Bronchial epithelial cell (primary cell): ENCODE measurements at regions not wholly inside any gene's neighbourhood (a gene's known extent, or its start where the extent isn't known, plus 50 kb on each side); places are given as distances from the start of the nearest gene placed in this dataset.
"Not testable (repeated sequence)": the region's sequence is repeated elsewhere in the genome, so short reads cannot be mapped to it uniquely, and the experiment has no call there.

Experiments used
- DNase-seq: peaks from one replicate; pipeline ENCODE4 v3.0.0-alpha.2; 2010; ENCODE audit warnings: low read depth
- FAIRE-seq: peaks from 2 replicates; lab custom pipeline; 2011; peaks lifted over from hg19 to GRCh38; lab: Jason Lieb, UNC
- H3K27me3 ChIP-seq: 2 replicates; pipeline ENCODE4 v1.5.1; 2011; ENCODE audit warnings: low read length; ENCODE audit not compliant: control insufficient read depth, insufficient read depth
- H3K36me3 ChIP-seq: 2 replicates; pipeline ENCODE4 v1.5.1; 2011; ENCODE audit warnings: low read length; ENCODE audit not compliant: control insufficient read depth, insufficient read depth
- H3K4me3 ChIP-seq: 2 replicates; pipeline ENCODE4 v1.5.1; 2011; ENCODE audit warnings: mild to moderate bottlenecking, low read depth, low read length, control low read depth
- TF ChIP-seq, protein P1 (sequence below): IDR thresholded peaks from 2 replicates; pipeline ENCODE4 v1.5.1; 2011; ENCODE audit warnings: mild to moderate bottlenecking, moderate library complexity, low read length, control low read depth, inconsistent platforms; ENCODE audit not compliant: insufficient read depth, severe bottlenecking

DNA sequence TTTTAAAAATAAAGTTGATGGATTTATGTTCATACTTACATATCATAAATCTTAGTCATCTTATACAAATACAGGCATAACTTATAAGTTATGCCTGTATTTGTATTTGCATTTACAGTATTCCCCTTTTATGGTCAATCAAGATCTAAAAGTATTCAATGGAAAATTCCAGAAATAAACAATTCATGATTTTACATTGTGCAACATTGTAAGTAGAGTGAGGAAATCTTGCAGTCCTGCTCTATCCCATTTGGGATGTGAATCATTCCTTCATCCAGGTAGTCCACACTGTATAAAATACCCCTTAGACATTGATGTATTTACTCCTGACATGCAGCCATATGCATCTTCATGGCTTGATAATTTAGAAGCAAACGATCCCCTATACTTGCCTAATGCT, 795.3 kb downstream of the SLITRK1 start:
- no peak for FAIRE-seq
- Histone ChIP-seq H3K27me3 (no peaks in the 10 kb centered on the region), H3K36me3 (no peaks in the 10 kb centered on the region), H3K4me3 (no peak overlapping the region)
- DNase-seq = no peak
- TF ChIP-seq, protein P1, sequence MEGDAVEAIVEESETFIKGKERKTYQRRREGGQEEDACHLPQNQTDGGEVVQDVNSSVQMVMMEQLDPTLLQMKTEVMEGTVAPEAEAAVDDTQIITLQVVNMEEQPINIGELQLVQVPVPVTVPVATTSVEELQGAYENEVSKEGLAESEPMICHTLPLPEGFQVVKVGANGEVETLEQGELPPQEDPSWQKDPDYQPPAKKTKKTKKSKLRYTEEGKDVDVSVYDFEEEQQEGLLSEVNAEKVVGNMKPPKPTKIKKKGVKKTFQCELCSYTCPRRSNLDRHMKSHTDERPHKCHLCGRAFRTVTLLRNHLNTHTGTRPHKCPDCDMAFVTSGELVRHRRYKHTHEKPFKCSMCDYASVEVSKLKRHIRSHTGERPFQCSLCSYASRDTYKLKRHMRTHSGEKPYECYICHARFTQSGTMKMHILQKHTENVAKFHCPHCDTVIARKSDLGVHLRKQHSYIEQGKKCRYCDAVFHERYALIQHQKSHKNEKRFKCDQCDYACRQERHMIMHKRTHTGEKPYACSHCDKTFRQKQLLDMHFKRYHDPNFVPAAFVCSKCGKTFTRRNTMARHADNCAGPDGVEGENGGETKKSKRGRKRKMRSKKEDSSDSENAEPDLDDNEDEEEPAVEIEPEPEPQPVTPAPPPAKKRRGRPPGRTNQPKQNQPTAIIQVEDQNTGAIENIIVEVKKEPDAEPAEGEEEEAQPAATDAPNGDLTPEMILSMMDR = no peak

DNA sequence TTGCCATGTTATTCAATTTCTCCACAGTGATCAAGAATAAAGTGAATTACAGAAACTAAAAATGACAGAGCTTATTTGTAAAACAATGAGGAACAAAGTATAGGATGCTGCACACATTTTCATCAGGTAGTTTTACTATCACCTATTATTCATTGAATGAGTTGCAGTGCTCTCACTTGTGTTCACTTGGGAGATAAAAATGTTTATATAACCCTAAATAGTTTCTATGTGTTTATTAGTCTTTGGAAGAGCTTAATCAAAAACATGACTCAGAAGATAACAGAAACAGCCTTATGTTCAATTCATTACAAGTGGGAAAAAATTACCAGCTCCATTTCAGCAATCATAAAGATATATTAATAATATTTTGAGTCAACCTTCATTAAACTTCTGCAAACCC, 796.2 kb downstream of the SLITRK1 start:
- no peak for DNase-seq
- no peaks in the 10 kb centered on the region for H3K36me3 ChIP-seq
- H3K27me3 ChIP-seq = no peaks in the 10 kb centered on the region
- H3K4me3 ChIP-seq = no peak overlapping the region
- TF ChIP-seq, protein P1 = no peak
- FAIRE-seq = no peak

DNA sequence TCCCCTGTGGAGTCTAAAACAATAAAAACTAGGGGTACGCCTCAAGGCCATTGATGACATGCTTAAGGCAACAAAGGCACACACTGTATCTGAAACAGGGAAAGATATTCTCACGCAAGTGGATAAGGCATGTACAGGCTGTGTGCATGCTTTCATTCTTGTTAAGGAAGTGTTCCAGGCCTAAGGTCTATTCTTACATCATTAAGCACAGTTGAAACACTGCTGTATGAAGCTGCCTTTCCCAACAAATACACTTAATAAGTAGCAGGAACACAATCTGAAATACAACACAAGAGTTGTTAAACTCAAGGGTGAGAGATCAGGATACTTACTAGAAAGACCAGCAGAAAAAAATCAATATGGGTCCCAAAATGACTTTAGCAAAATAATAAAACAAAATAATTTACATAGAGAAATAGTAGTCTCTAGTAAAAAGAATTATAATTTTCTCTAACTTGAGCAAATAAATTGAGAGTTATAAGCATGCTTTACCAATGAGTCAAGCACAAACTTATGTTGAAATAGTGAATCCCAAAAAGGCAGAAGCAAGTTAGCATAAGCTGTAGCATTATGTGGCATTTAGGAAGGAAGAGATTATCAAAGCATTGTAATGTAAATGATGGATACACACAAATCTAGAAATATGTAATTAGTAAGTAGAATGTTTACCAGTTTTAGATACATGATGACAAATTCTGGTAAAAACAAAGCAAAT, 796.9 kb downstream of the SLITRK1 start:
- Histone ChIP-seq H3K27me3 (no peaks in the 10 kb centered on the region), H3K36me3 (no peaks in the 10 kb centered on the region), H3K4me3 (no peak overlapping the region)
- DNase-seq (no peak), FAIRE-seq (no peak)
- TF ChIP-seq, protein P1 = no peak

DNA sequence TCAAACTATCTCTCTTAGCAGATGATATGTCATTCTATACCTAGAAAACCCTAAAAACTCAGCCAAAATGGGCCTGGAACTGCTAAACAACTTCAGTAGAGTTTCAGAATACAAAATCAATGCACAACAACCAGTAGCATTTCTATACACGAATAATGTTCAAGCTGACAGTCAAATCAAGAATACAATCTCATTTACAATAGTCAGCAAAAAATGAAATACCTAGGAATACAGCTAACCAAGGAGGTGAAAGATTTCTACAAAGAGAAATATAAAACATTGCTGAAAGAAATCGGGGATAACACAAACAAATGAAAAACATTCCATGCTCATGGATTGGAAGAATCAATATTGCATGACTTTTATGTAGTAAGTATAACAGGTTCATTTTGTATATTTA, 804.8 kb downstream of the SLITRK1 start:
- FAIRE-seq (no peak), DNase-seq (no peak)
- Histone ChIP-seq H3K27me3 (no peaks in the 10 kb centered on the region), H3K4me3 (no peak overlapping the region), H3K36me3 (no peaks in the 10 kb centered on the region)
- TF ChIP-seq, protein P1 = no peak

DNA sequence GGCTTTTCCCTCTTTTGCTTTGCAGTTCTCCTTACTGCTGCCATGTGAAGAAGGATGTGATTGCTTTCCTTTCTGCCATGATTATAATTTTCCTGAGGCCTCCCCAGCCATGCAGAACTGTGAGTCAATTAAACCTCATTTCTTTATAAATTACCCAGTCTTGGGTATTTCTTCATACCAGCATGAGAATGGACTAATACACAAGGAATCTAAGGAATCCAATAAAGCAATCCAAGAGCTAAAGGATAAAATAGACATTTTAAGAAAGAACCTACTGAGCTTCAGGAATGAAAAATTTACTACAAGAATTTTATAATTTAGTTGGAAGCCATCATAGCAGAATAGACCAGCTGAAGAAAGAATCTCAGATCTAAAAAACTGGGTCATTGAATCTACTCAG, 808.3 kb downstream of the SLITRK1 start:
- not testable (repeated sequence) for H3K27me3 ChIP-seq, H3K4me3 ChIP-seq, FAIRE-seq, DNase-seq, H3K36me3 ChIP-seq

DNA sequence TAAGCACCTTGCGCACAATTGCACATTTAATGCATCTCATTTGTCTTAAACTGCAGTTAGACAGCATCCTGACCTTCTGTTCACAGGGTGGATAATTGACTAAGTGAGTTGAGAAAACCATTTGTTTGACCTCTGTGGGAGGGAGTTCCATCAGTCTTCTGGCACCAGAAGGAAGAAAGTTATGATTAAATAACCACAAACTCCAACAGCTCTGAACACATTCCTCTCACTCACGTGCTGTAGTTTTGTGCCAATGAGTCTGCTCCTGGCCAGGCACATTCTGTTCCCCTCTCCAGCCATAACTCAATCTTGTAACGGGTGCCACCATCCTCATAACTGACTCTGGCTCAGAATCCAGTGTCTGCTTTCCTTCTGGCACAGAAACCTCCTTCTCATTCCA, 817.2 kb downstream of the SLITRK1 start:
- Histone ChIP-seq H3K4me3 (no peak overlapping the region), H3K27me3 (no peaks in the 10 kb centered on the region), H3K36me3 (no peaks in the 10 kb centered on the region)
- TF ChIP-seq, protein P1 = no peak
- no peak for DNase-seq
- no peak for FAIRE-seq
